Eye (tissue), 1 donor: ENCODE measurements at regions not wholly inside any gene's neighbourhood (a gene's known extent, or its start where the extent isn't known, plus 50 kb on each side); places are given as distances from the start of the nearest gene placed in this dataset.
A peak's percentile ranks its signal among the peaks of the same experiment; 100 is the strongest.

Source experiments
- DNase-seq: peaks from one replicate; pipeline ENCODE4 v3.0.0-alpha.2; 2015

- peak; percentile 54 for DNase-seq
Measured at GRCh38 chr15:97521381-97522285, 438.9 kb upstream of the ARRDC4 start.

GRCh38 chr15:97522347-97522746, 438.2 kb upstream of the ARRDC4 start:
- DNase-seq = peak; percentile 40

GRCh38 chr15:97525809-97526208, 434.7 kb upstream of the ARRDC4 start:
- no peak for DNase-seq

GRCh38 chr15:97528238-97528637, 432.3 kb upstream of the ARRDC4 start:
- no peak for DNase-seq

- no peak for DNase-seq
Measured at GRCh38 chr15:97545799-97546198, 414.7 kb upstream of the ARRDC4 start.

- DNase-seq = no peak
Measured at GRCh38 chr15:97547381-97547780, 413.1 kb upstream of the ARRDC4 start.

GRCh38 chr15:97561529-97561928, 399.0 kb upstream of the ARRDC4 start:
- DNase-seq = no peak

GRCh38 chr15:97563516-97563915, 397.0 kb upstream of the ARRDC4 start:
- DNase-seq = no peak

- DNase-seq = peak; percentile 56
Measured at GRCh38 chr15:97566961-97567360, 393.5 kb upstream of the ARRDC4 start.

GRCh38 chr15:97567411-97567810, 393.1 kb upstream of the ARRDC4 start:
- no peak for DNase-seq

GRCh38 chr15:97576929-97577645, 383.4 kb upstream of the ARRDC4 start:
- no peak for DNase-seq

GRCh38 chr15:97585408-97585807, 375.1 kb upstream of the ARRDC4 start:
- no peak for DNase-seq

GRCh38 chr15:97592778-97593177, 367.7 kb upstream of the ARRDC4 start:
- no peak for DNase-seq

- no peak for DNase-seq
Measured at GRCh38 chr15:97597801-97598200, 362.7 kb upstream of the ARRDC4 start.

- no peak for DNase-seq
Measured at GRCh38 chr15:97598353-97598798, 362.1 kb upstream of the ARRDC4 start.

- DNase-seq = no peak
Measured at GRCh38 chr15:97600190-97600589, 360.3 kb upstream of the ARRDC4 start.

- DNase-seq = no peak
Measured at GRCh38 chr15:97604677-97605076, 355.8 kb upstream of the ARRDC4 start.

- no peak for DNase-seq
Measured at GRCh38 chr15:97615114-97615513, 345.4 kb upstream of the ARRDC4 start.

- DNase-seq = no peak
Measured at GRCh38 chr15:97623091-97623661, 337.3 kb upstream of the ARRDC4 start.

GRCh38 chr15:97627634-97628033, 332.9 kb upstream of the ARRDC4 start:
- no peak for DNase-seq

- DNase-seq = no peak
Measured at GRCh38 chr15:97645758-97646157, 314.7 kb upstream of the ARRDC4 start.

- DNase-seq = no peak
Measured at GRCh38 chr15:97648728-97649127, 311.8 kb upstream of the ARRDC4 start.

GRCh38 chr15:97652041-97652440, 308.5 kb upstream of the ARRDC4 start:
- no peak for DNase-seq

GRCh38 chr15:97652700-97653167, 307.8 kb upstream of the ARRDC4 start:
- peak; percentile 58 for DNase-seq
